ENCODE measurements at regions not wholly inside any gene's neighbourhood (a gene's known extent, or its start where the extent isn't known, plus 50 kb on each side); places are given as distances from the start of the nearest gene placed in this dataset.

GRCh38 chr1:17895986-17896385 is 140.9 kb downstream of the ACTL8 start:
- no peak for TF ChIP-seq CTCF (IDR thresholded peaks at IDR 0.05; ENCODE audit: insufficient read depth, low read length, poor library complexity, severe bottlenecking)
- TF ChIP-seq EZH2phosphoT487 (conservative IDR thresholded peaks at IDR 0.05; ENCODE audit: low read length) = no peak

Measured in SU-DHL-6 (cell line).